ENCODE measurements at regions not wholly inside any gene's neighbourhood (a gene's known extent, or its start where the extent isn't known, plus 50 kb on each side); places are given as distances from the start of the nearest gene placed in this dataset.

DNA sequence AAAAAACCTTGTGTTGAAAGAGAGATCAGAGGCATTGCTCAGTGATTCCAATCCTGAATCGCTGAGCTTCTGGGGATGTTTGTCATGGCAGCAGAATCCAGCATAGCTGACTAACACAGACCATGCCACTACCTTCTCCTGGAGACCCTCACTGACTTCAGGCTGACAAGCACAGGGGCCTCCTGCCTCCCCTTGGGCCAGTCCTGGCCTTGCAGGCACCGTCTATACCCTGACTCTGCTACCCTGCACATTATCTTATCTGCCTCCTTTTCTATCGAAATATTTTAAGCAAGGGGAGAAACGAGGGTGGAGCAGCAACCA is 139.8 kb downstream of the KIF26A start:
- DNase-seq, result no peak

DNA sequence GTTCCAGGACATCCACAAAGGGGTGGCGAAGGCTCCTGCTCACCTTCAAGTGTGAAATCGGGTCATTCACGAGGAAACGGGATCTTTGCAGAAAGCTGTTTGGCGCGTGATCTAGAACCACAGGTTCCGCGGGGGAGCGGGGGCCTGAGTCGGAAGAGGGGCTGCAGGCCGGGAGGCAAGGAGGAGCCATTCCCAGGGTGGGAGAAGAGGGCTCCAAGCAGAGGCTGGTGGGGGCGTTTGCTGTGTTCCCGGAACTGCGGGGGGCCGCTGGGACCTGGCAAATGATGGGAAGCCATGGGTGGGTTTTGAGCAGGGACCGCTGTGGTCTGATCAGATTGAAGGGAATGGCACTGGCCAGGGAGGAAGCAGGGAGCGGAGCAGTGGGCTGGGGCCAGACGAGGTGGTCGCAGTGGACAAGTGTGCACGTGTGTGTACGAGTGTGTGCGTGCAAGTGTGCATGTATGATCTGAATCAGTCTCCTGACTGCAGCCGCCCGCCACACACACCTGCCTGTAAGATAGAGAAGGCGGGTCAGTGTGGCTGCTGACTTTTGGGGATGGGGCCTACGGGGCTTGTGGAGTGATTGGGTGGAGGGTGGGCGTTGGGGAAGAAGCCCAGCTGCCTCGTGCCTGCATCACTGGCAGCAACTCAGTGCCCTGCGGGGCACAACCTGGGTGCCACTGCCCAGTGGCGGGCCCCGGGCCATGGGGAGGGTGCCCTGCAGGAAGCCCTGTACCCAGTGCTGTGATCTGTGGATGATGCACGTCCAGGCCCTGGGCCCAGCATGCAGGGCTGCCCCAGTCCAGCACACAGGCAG is 141.9 kb downstream of the KIF26A start:
- no peak for DNase-seq

DNA sequence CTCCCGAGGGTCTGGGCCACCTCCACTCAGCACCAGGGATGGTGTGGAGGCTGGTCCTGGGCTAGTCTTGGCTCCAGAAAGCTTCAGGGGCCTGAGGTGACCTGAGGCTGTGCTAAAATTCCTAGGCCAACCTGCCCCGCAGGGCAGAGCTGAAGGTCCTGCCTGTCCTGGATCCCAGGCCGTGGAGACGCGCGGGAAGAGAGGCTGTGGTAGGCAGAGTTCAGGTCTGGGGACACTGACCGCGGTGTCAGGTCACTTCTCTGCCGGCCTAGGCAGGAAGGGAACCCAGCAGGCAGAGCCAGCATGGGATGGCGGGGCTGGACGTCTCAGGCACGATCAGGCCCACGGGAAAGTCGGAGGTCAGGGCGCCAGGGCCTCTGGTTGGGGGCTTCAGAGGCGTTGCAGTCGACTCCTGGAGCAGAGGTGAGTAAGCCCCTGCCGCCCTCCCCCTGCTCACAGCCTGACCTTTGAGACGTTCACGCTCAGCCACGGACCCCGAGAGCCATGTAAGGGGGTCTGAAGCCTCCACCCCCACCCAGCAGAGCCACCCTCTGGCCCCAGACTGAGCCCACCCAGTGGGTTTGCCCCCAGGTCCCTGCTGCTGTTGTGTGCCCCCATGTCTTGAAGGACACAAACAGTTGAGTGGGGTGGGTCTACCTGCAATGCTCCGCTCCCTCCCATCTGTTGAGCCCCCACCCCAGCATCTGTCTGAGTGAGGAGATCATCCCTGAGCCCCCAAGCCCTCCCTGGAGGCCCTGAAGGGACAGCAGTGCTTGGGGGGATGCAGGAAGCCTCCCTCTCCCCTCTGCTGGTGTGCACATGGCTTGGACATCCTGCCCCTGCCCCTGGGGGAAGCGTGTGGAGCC is 142.7 kb downstream of the KIF26A start:
- DNase-seq, result no peak

DNA sequence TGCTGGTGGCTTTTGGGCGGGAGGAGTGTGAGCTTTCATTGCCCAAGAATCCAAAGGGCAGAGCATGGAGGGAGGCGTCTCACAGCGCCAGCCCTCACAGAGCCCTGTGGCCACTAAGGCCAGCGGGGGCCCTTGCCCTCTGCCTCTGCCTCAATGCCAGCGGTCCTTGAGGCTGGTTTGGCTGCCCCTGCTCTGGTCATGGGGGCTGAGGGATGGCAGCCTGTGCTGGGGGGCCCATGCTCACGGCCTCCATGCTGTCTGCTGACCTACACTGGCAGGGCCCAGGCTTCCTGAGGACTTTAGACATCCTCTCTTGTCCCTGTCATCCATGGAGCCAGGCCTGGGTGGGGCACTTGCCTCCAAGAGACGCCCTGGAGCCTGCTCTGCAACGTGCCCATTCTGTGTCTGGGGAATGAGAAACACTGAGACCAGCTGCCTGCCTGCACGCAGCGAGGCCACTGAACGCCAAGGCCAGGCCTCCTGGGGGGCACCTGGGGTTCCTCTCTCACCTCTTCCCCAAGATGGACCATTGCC is 143.4 kb downstream of the KIF26A start:
- no peak for DNase-seq

DNA sequence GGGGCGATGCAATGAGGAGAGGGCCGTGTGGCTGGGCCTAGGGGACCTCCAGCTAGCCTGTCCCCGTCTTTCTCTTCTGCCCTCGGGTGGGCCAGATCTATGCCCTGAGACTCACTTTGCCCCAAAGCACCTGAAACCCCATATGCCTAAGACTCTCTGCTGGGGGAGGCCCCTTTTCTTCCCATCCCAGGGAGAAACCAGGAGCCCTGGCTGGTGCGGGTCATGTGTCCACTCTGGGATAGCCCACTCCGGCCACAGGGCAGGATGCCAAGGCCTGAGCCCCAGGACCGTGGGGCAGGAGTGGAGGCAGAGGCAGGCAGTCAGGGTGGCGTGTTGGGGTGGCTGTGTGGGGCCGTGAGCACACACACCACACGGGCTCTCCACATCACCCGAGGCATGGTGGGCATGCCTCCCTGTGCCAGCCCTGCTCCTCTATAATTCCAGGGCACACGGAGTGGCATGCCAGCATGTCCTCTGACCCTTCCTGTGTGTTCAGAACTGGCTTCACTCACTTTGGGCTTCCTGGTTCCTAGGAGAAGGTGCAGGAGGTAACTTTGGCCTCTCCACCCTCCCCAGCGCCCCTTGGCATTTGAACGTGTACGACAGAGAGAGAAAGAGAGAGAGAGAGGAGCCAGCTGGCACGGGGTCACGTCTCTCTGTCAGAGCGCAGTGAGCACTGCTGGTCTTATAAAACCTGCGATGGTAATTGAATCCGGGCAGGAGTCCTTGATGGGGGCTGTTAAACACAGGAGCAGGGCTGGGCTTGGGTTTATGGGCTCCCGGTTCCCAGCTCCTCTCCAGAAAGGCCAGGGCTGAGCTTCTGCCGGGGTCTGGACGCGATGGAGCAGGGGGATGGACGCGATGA is 144.2 kb downstream of the KIF26A start:
- DNase-seq, result no peak

DNA sequence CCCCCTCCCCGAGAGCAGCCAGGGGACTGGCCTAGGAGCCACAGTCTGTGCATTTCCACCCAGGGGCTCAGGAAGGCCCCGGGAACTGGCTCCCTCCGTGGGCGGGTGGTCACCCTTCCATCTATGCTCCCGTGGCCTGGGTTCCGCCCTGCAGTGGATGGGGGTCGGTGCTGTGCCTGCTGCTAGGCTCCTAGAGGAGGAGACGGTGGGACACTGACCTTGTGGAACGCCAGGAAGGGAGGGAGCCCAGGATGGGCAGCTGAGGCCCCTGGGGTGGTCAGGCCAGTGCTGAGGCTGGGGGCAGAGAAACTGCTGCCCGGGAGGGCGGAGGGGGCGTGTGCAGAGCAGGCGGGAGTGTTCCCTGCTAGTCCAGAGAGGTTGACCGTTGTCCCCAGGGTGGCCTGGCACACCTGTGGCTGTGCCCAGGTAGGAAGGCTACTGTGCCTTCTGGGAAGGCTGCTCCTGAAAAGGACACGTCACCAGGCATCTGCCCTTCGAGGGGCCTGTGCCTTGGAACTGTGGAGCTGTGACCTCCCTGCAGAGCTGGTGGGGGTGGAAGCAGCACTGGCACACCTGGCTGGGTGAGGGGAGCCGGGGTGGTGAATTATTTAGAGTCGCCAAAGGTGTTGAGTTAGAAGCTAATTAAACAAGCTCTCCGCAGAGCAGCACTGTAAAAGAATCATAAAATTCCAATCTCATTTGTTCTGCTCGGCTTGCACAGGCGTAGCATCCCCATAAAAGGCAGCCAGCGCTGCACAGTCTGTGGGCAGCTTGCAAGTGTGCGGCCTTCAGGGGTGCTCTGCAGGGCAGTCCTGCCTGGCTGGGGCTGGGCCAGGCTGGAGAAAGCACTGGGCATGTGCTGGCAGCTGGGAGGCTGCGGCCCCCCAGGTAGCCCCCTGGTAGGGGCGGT is 145.1 kb downstream of the KIF26A start:
- DNase-seq, result no peak

DNA sequence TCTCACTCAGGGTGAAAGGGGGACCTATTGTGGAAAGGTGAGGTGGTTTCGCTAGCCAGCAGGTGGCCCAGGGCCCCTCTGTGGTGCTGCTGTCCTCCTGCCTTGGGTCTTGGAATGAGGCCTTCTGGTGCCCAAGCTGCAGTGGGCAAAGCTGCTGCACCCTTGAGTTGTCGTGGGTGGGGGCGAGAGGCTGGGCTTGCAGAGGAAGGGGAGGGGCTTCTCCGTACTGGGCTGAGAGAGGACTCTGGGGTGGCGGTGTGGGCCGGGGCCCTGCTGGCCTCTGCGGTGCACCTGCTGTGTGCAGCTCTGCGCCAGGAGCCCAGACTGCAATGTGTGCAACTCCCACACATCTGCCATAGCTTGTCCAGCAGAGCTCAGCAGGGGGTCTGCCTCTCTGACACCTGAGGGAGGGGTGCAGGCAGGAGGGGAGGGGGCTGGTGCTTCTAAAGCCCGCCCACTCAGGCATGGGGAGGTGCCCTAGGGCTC is 145.8 kb downstream of the KIF26A start:
- no peak for DNase-seq

DNA sequence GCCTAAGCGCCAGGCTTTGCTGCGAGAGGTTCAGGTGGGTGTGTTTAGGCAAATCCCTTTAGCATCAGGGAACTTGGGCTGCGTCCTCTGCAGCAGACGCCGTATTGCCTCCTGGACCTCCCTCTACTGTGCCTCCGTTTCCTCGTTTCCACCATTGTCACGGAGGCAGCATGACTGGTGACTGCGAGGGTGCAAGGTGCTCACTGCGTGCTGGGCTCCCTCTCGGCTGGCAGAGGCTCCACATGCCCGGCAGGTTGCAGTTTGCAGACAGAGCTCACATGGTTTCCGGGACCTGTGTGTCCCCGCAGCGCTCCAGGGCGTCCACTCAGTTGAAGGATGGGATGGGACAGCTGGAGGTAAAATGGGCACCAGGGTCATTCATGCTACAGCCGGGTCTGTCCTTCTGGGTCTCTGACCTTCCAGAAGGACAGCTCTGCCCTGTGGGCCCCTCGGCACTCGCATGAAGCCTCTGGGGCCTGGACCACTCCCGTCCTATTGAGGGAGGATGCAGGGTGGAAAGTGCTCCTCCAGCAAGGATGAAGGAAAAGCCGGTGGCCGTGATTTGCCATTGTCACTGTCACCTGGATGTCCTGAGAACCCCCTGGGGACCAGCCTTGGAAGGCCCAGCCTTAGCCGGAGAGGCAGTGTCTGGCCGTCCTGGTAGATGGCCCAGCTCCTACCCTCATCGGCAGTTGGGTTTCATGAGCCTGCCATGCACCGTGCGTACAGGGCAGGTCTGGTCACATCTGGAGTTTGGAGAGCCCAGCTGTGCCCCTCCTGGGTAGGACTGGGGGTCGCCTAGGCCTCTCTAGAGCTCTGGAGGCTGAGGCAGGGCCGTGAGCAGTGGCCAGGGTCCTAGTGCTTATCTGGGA is 146.5 kb downstream of the KIF26A start:
- DNase-seq, result no peak

DNA sequence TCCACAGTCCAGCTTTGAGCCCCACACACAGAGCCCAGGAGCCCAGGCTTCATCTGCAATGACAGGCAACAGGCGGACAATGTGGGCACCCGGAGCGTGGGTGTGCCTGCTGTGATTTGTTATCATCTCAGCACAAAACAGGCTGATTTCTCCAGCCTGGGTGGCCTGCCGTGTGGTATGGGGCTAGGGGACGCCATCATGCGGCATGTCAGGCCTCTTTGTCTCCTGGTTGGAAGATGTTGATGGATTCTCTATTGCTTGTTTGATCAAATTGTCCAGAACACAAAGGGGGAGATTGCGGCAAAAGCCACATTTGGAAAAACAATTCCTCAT is 147.1 kb downstream of the KIF26A start:
- no peak for DNase-seq

DNA sequence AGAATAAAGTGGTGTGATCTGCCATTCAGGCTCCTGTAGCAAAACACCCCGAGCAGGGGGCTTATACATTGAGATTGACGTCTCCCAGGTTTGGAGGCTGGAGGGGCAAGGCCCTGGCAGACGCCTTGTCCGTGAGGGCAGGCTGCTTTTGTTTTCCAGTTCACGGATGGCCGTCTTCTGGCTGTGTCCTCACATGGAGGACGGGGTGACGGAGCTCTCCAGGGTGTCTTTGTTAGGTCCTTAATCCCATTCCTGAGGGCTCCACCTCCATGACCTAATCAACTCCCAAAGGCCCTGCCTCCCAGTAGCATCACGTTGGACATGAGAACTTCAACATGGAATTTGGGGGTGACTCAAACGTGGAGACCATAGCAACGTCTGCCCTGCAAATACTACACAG is 147.7 kb downstream of the KIF26A start:
- no peak for DNase-seq

DNA sequence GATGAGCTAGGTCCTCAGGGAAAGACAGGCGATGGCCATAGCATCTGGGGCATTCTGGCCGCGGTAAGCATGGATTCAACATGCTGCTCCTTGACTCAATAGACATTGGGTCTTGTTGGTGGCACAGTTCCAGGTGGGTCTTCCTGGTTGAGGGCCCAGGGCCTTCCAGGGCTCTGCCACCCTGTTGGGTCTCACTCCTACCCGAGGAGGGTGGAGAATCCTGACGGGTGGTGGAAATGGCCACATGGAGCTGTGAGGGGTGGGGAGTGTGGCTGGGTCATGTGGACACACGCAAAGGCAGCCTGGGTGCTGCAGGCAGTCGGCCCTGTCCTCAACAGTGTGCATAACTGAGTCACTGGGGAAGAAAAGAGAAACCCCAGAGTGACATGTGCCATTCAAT is 148.1 kb downstream of the KIF26A start:
- no peak for DNase-seq

DNA sequence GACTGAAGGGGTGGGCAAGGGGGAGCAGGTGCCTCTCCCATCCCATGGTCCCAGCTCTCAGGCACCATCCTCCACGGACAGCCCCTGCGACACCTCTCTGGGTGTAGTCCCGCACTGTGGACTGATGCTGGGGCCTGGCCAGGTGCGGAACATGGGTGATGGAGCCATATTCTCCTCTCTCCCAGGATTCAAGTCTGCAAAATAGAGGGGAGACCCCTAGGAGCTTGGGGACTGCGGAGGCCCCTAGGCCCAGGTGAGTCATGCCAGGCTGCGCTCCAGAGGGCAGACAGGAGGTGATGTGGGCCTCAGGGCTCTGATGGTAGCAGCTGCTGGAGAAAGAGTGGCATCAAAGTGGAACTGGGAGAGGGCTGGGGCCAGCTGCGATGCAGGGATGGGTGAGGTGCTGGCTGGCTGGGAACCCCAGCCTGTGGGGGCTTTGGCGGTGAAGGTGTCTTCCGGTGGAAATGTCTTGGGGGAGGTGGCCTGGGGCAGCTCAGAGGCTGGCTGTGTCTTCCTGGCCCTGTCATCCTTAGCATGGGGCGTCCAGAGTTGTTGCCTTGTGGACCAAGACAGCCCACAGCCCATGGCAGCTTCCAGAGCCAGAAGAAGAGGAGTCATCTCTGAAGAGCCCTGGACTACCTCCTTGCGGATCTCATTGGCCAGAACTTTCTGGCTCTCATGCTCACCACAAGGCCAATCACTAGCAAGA is 149.1 kb downstream of the KIF26A start:
- DNase-seq, result no peak

DNA sequence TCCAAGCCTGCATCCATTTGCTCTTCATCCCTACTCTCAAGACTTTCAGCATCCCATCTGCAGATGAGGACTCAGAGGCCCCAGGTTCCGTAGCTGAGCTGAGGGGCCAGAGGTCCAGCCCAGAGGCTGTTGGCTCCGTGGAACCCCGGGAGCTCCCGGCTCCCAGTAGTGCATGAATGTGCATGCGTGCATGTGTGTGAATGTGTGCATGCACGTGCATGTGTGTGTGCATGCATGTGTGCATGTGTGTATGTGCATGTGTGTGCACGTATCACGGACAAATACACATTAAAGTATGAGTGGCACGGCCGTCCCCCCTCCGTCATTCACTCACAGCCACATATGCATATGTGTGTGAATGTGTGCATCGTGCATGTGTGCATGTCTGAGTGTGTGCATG is 149.9 kb downstream of the KIF26A start:
- DNase-seq, result no peak

DNA sequence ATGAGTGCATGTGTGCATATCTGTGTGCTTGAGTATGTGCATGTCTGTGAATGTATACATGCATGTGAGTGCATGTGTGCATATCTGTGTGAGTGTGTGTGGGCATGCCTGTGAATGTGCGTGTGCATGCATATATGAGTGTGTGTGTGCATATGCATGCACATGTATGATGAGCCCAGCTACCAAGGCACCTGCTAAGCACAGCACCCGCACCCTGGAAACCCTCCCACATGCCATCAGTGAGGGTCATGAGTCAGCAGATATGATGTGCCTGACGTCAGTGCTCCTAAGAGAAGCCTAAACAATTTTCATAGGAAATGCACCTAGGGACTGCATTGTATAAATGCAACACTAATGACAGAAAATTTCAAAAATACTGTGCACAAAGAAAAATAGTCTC is 151.1 kb downstream of the KIF26A start:
- DNase-seq, result no peak

DNA sequence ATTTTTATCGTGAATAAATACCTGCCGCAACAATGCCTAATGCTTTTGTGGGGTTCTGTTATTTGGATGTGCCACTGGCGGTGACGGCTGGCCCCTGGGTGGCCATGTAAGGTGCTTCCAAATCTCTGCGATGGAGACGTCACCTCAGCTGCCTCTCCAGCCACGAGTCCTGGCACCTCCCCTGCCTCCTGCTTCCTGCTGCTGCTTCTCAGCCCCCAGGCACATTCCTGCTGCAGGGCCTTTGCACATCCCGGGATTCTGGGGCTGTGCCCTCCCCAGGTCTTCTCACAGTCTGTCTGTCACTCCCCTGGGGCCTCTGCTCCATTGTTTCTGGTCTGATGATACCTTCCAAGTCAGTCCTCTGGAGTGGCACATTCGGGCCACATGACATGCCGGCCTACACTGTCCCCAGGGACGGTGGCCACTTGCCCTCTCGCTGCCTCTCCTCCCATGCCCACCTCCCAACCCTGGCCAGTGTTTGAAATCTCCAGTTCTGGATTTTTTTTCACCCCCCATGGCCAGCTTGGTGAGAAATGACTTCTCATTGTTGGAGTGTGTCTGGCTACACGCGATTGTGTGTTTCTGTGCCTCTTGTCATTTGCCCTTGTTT is 151.8 kb downstream of the KIF26A start:
- no peak for DNase-seq

DNA sequence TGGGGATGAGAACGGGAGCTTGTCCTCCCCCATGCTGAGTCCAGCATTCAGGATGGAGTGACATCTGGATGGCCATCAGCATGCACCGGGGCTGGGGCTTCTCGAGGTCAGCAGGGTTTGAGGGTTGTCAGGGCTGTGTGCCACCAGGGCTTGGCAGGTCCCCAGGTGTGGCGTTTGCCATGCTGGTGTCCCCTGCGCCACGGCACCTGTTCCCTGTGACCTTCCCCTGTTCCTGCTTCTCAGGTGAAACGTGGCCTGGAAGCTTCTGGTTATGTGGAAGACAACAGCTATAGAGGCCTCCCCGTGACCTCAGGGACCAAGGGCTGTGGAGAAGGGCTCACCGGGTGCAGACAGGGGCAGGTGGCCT is 152.4 kb downstream of the KIF26A start:
- DNase-seq, result no peak

DNA sequence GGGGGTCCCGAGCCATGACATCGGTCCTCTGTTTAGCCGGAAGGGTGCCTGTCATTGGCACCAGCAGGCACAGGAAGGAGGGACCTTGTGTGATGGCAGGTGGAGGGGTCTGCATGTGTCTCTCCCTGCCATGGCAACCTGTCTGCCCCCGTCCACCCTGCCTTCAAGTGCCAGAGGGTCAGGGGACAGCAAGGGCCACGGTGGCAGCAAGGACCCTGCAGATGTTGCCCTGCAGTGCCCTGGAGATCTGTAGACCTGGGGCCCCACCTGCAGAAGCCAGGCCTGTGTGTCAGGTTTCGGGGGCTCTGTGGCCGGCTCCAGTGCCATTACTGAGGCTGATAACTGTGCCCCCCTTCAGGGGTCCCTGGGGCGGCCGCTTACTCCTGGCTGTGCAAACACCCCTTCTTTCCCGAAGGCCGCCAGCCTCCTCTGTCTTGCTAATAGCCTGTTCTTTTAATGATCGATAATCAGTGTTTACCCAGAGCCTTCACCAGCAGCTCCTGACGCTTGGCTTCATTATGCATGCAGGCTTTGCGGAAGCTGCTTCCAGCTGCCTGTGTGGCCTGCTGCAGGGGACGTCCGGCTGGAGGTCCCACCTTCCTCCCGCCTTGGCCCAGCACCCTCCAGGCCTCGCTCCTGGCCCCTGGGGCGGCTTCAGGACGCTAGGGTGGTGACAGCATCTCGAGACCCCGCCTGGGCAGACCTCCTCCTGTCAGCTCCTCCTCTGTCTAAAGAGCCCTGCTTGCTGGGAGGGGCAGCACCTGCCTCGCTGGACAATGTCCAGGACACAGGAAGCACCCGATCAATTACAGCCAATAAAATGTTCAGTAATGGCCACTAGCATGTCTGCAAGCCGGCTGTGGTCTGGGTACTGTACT is 153.0 kb downstream of the KIF26A start:
- DNase-seq, result no peak

DNA sequence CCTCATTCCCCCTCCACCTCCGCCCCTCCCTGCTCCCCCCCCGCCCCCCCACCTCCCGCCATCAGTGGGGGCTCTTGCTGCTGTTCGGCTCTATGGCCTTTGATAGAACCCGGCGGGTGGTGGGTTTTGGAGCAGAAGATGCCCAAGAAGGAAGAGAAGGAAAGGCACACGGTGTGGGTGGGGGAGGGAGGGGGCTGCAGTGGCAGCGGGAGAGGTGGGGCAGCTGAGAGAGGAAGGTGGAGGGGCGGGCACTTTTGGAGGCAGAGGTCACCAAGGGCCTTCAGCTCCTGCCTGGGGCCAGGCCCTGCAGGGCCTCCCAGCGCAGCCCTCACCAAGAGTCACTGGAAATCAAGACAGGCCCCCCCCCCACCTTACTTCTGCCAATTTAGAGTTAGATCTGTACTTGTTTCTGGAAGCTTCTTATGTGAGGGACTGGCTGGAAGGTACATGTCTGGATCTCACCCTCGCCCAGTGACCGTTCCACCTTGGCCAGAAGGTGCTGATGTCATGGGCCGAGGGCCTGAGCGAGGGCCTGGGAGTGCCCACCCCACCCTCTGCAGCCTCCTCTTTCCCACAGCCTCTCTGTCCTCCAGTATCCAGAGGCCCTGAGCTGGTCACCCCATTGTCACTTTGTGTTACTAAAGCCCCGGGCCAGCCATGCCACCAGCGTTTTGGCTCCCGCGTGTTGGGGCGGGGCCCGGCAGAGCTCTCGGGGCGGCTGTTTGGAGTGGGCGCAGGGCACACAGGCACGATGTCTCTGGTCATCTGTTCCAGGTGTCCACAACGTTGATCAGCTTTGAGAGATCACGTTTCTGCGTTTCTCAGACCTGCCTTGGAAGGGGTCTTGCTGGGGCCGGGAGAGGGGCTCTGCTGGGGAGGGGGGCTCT is 153.9 kb downstream of the KIF26A start:
- DNase-seq, result no peak

Data from activated CD4-positive, alpha-beta T cell treated with anti-CD3 and anti-CD28 coated beads, Interleukin-2, amount 50 U/mL, for 4 hours (primary cell).